HG03457 (cell line): ENCODE measurements at regions not wholly inside any gene's neighbourhood (a gene's known extent, or its start where the extent isn't known, plus 50 kb on each side); places are given as distances from the start of the nearest gene placed in this dataset.

Experiments used
- ATAC-seq: cut with Tn5 transposase; IDR thresholded peaks from one replicate; pipeline ENCODE4 v1.9.1; 2021; ENCODE audit warnings: moderate number of reproducible peaks; ENCODE audit not compliant: unreplicated experiment

DNA sequence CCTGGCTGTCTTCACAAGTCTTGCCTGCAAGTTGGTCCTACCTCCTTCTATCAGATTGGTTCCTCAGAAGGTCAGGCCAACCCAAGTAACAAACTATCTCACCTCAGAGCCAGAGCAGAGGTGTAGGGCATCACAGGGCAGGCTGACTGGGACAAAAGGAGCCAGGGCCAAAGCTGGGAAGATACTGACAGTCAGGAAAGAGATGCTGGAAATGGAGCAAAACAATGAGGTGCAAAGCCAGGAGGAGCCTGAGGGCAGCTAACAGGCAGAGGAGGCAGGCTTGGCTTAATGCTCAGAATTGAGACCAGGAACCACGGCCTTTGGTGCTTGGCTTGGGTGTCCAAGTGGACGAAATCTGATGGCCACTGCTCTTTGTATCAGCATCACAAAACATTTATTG is 68.4 kb upstream of the PNMA1 start:
- no peak for ATAC-seq

DNA sequence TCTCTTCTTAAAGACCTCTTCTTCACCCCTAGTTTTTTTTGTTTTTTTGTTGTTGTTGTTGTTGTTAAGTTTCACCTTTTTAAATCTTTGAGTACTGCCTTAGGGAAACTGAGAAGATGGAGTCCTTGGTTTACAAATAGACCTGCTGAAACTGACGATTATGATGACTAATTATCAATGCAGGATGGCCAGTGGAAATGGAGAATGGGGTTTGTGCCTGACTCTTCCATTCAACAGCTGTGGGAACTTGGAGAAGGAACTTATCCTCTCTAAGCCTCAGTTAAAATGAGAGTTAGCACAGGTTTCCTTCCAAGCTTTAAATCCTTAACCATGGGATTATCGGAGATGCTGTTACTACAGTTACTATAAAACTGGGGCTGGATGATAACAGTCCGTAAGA is 66.7 kb upstream of the PNMA1 start:
- no peak for ATAC-seq

DNA sequence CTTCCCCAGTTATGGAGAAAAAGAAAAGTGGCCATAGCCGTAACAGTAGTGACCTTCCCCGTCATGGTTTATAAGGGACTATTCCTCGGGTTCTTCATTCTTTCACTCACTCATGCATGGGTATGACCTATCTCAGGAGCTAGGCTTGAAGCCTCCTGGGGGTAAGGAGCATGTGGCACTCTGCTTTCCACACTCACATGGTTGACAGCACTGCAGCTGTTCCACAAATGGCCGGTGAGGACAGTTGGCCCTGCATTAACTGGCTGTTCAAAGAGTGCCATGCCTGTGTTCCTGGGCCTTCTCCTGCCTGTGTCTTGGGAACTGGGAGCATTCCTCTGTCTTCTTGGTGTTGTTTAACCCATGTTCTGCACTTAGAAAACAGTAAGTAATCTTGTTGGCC is 66.2 kb upstream of the PNMA1 start:
- ATAC-seq: no peak

DNA sequence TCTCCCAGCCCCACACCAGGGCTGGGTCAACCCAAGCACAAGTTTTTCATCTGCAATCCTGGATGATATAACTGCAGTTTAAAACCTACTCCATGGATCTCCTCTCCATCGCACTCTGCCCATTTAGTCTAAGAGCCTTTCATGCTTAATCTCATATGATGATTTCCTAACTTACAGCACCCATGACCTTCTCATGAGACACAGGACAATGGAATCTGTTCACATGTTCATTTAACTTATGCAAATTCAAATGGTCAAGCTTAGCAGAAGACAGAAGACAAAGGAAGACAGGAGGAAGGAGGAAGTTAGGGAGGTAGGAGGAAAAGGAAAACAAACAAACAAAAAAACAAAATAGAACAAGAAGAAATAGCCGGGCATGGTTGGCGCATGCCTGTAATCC is 64.6 kb upstream of the PNMA1 start:
- no peak for ATAC-seq

DNA sequence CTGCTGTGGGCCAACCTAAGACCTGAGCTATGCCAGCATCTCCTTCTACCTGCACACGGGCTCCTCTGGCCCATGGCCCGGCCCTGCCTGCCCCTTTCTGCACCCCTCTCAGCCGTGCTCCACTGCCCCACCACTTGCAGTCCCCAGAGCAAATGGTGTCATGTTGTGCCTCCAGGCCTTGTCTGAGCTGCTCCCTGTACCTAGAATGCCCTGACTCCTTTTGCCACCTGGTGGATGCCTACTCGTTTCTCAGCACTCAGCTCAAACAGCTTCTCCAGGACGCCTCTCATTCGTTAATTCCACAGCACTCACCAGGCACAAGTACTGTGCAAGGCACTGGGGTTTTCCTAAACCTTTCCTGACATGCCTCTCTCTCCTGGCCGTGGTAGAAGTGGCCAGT is 63.2 kb upstream of the PNMA1 start:
- no peak for ATAC-seq

DNA sequence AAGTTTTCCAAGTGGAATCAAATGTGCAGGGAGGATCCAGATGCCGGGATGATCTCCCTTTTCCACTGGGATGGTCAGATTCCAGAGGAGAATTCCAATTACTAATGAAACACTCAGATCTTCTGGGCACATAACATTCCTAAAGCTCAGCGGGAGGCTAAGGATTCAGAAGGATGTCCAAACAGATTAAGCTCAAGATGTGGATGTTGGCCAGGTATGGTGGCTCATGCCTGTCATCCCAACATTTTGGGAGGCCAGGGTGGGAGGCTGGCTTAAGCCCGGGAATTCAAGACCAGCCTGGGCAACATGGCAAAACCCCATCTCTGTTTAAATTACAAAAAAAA is 62.0 kb upstream of the PNMA1 start:
- ATAC-seq: no peak

DNA sequence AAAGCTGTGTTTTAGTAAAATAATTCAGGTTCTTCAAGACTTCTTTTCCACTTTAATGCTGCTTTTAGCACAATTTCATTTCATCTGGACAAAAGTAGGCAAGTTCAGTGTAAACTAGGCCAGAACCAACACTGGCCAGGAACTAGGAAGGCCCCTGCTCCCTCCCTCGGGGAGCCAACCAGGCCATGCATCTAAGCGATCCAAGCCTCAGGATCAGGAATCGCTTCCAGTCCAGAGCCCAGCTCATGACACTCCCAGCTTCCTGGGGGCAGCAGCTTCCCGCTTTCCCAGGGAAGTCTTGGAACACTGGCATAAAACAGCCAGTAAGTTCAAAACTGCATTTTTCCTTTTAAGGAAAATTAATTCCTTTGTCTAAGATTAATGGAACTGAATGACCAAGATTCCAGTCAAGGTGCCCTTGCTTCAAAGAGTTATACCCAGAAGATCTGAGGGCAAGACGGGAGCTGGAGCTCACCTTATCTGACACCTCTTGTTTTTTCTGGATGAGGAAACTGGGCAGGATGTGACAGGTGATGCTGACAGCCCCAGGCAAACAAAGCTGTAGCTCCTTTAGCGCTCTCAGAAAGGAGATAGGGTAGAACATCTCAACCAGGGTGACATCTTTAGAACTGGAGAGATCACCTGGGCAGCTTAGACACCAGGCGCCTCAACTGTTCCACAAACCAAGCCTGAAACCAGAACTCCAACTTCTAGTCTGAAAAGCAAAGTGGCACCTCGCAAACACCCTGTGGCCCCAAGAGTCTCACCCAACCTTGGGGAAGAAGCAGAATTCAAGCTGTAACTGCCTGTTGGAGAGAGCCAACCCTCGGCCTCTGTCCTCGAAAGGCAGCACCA is 61.4 kb upstream of the PNMA1 start:
- no peak for ATAC-seq

DNA sequence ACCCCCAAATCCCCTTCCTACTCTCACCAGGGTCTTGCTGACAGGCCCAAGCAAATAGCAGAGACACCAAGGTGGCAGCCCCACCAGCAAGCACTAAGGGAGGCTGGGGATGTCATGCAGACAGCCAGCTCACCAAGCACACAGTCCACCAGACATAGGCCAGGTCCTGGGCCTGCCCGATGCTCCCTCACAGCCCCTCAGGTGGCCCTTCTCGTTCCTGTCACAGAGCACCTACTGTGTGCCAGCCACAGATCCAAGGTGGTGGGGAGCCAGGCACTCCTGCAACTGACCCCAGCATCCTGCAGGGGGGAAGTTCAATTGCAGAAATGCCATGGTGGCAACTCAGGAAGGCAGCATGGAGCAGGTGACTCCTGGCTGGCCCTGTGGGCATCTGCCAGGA is 60.5 kb upstream of the PNMA1 start:
- no peak for ATAC-seq

DNA sequence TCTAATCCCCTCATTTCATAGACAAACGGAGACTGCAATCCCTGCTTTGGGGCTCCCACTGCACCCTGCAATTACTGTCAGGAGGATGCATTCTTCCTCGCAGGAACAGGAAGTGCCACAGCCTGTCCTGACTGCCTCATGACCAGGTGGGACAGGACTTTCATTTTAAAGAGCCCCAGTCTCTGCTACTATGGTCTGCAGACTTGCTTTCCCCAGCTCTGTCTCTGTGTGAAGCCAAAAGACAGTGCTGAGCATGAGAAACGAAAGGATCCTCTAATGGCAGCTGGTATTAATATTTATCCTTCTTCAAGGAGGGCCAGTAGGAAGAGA is 60.0 kb upstream of the PNMA1 start:
- ATAC-seq: no peak

DNA sequence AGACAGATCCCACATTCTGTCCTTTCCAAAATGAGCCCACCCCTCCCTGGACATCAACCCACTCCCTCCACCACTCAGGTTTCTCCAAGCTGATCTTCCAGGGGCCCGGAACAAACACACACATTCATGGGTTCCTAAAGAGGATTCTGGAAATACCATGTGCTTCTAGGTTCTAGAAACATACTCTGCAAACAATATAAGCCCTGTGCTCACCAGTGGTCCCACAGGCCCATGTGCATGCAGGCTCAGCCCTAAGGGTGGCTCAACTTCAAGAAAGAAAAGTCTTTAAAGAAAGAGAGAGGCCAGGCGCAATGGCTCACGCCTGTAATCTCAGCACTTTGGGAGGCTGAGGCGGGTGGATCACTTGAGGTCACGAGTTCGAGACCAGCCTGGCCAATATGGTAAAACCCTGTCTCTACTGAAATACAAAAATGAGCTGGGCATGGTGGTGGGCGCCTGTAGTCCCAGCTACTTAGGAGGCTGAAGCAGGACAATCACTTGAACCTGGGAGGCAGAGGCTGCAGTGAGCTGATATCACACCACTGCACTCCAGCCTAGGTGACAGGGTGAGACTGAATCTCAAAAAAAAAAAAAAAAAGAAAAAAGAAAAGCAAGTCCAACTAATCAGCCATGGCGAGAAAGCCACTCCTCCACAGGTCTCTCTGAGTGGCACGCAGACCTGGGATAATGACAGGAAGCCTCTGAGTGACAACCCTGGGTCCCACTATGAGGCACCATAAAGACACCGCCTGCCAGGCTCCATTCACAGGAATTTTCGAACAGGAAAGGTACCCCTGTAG is 59.5 kb upstream of the PNMA1 start:
- ATAC-seq: no peak

DNA sequence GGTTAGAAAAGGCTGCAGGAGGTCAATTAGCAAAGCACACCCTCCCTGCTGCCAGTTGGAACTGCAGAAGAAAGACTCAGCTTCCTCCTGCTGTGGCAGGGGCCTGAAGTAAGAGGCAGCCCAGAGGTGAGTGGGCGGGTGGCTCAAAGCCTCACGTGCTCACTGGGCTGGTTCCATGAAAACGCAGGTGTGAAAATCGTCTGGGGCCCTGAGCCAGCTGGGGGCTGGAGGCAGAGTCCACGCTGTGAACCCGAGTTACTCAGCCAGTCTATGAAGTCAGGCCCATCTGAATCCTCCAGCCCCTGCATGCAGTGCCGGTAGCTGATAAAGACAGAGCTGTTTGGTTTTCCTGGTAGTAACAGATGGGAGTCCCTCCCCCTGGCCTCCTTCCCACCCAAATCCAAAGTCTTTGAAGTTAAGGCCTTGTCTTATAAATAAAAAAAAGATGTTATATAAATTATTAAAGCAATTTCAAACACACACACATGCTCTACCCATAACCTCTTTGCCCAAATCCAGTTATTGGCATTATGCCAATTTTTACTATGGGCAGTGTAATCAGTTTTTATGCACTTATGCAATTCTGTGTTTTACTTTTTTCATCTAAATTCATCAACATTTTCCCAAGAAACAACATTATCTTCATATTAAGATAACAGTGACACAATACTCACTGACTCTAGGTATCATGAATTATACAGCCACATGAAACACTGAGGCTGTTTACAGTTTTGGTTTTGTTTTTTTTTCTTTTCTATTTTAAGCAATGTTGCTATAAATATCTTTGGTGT is 57.9 kb upstream of the PNMA1 start:
- peak; percentile 37 for ATAC-seq

DNA sequence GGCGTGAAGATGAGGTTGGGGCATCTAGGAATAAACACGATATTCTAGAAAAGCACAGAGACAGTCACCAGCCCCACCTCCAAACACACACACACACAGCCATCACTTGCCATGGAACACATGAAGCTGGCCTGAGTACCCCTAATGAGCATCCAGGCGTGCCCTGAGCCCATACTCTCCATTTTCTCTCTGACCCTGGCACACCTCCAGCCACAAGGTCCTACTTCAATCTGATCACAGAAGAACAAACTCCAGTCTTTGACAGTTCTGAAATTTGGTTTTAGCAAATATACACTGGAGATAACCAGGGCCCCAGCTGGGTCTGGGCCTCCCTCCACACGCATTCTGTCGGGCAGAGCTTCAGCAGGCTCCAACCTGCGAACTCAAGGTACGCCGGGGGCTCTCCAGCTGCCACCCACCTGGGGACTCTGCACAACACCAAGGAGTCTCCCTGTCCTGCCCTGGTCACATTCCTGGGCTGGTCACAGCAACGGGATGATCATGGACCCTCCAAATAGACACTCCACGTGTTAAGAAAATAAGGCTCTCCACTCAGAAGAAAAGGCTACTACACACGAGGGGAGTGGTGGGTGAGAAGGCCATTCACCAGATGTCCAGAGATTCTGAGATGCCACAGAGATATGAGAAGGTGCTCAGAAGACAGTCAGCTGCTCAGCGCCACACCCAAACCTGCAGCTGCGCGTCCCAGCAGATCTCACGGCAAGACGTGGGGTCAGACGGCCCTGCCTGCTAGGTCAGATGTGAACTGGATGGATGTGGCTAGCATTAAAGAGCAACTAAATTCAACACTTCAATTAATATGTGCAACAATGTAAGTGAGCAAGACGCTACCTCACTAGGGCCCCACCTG is 57.0 kb upstream of the PNMA1 start:
- ATAC-seq: peak; percentile 5

DNA sequence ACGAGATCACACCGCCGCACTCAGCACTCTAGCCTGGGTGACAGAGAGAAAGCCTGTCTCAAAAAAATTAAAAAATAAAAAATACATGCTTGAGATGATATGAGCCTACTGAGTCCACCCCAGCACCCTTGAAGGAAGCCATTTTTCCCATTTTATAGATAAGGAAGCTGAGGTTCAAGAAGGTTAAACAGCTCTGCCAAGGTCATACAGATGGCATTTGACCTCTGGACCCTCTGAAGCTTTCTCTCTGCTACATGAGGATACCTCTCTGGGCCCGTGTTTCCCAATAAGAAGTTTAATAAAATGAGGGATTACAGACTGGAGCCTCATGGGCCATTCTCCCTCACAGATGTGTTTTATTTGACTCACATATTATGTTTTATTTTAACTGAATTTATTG is 53.9 kb upstream of the PNMA1 start:
- ATAC-seq: no peak

DNA sequence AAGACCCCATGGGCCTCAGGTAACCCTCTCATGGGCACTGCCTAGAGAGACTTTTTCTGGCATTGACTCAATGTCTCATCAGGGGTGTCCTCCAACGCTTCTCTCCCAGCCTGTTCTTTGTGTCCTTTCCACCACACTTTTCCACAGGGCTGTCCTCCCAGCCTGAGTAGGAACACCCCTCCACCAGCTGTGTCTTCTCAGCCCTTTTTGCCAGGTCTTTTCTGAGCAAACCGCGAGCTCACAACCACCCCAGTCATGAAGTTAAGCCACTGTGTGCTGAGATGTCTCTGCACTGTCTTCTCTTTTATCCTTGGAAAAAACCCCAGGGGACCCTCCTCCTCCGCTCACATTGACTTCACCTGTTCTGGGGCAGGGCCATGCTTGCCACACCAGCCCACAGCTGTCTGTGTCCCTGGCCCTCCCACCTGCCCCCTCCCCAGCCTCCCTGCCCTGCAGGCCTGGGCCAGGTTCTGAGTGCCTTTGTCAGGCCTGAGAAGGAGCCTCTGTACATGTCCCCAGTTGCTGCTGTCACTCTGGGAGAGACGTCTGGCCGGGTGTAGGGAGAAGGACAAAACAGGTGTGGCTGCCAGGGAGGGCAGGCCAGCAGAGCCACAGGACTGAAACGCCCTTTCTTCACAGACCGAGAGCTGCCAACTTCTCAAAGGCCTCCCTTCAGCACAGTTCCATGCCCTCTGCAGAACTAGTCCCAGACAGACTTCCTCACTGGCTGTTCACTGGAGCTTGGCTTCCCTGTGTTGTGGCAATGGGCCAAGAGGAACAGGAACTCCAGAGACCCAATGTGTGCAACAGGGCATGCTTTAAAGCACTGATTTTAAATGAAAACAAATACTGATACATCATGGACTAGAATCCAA is 50.5 kb upstream of the PNMA1 start:
- no peak for ATAC-seq
